GM12878 (cell line): ENCODE measurements at regions not wholly inside any gene's neighbourhood (a gene's known extent, or its start where the extent isn't known, plus 50 kb on each side); places are given as distances from the start of the nearest gene placed in this dataset.

Experiments used
- BACH1 ChIP-seq: fragments of 450-650 bp; IDR thresholded peaks from 2 replicates; pipeline ENCODE4 v1.6.1; 2017; ENCODE audit warnings: mild to moderate bottlenecking, borderline replicate concordance
- BCL11A ChIP-seq: IDR thresholded peaks from 2 replicates; pipeline ENCODE4 v1.6.1; 2011; ENCODE audit warnings: low read depth, low read length
- CEBPB ChIP-seq, 2 experiments: fragments of 150-350 bp in 1 of 2; IDR thresholded peaks; 2 replicates each; pipeline ENCODE4 v1.6.1; 2012 to 2014; ENCODE audit warnings: low read depth in 2 of 2, low read length in 2 of 2, borderline replicate concordance in 1 of 2, inconsistent platforms in 1 of 2
- IRF3 ChIP-seq: fragments of 450-650 bp; IDR thresholded peaks from 2 replicates; pipeline ENCODE4 v1.6.1; 2014; ENCODE audit warnings: mild to moderate bottlenecking
- TCF12 ChIP-seq: IDR thresholded peaks from 2 replicates; pipeline ENCODE4 v1.6.1; 2011; ENCODE audit warnings: low read depth, mild to moderate bottlenecking, low read length
- TF ChIP-seq, protein P1 (sequence below): fragments of 450-650 bp; IDR thresholded peaks from 2 replicates; pipeline ENCODE4 v1.6.1; 2017; ENCODE audit warnings: antibody characterized with exemption, mild to moderate bottlenecking, moderate library complexity
- TF ChIP-seq, protein P2 (sequence below): IDR thresholded peaks from 2 replicates; pipeline ENCODE4 v1.6.1; 2011; ENCODE audit warnings: low read depth, mild to moderate bottlenecking, low read length, moderate library complexity, borderline replicate concordance; ENCODE audit errors: extremely low read depth
- TF ChIP-seq, protein P3 (sequence below): IDR thresholded peaks from 2 replicates; pipeline ENCODE4 v1.6.1; 2012; ENCODE audit warnings: mild to moderate bottlenecking, low read depth, low read length
- TF ChIP-seq, protein P4 (sequence below), 3 experiments: IDR thresholded peaks in 2 of 3; conservative IDR thresholded peaks in 1 of 3; 2 replicates each; pipeline ENCODE4 v1.5.1; 2011; ENCODE audit warnings: low read depth in 3 of 3, low read length in 3 of 3, mild to moderate bottlenecking in 3 of 3, control low read depth in 2 of 3, moderate library complexity in 2 of 3, inconsistent platforms in 1 of 3, mixed read lengths in 1 of 3; ENCODE audit not compliant: control insufficient read depth in 2 of 3, insufficient read depth in 1 of 3; ENCODE audit errors: extremely low read depth in 1 of 3

- no peak for TF ChIP-seq TCF12
- TF ChIP-seq, protein P1, sequence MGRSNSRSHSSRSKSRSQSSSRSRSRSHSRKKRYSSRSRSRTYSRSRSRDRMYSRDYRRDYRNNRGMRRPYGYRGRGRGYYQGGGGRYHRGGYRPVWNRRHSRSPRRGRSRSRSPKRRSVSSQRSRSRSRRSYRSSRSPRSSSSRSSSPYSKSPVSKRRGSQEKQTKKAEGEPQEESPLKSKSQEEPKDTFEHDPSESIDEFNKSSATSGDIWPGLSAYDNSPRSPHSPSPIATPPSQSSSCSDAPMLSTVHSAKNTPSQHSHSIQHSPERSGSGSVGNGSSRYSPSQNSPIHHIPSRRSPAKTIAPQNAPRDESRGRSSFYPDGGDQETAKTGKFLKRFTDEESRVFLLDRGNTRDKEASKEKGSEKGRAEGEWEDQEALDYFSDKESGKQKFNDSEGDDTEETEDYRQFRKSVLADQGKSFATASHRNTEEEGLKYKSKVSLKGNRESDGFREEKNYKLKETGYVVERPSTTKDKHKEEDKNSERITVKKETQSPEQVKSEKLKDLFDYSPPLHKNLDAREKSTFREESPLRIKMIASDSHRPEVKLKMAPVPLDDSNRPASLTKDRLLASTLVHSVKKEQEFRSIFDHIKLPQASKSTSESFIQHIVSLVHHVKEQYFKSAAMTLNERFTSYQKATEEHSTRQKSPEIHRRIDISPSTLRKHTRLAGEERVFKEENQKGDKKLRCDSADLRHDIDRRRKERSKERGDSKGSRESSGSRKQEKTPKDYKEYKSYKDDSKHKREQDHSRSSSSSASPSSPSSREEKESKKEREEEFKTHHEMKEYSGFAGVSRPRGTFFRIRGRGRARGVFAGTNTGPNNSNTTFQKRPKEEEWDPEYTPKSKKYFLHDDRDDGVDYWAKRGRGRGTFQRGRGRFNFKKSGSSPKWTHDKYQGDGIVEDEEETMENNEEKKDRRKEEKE, result no peak
- no peak for TF ChIP-seq IRF3
- no peak for TF ChIP-seq CEBPB (IDR thresholded peaks at IDR 0.05; ENCODE audit: borderline replicate concordance in 1 of 2, low read depth in 2 of 2, low read length in 2 of 2)
- TF ChIP-seq BACH1, result no peak
- no peak for TF ChIP-seq BCL11A
- TF ChIP-seq, protein P2, sequence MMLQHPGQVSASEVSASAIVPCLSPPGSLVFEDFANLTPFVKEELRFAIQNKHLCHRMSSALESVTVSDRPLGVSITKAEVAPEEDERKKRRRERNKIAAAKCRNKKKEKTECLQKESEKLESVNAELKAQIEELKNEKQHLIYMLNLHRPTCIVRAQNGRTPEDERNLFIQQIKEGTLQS, result no peak
- TF ChIP-seq, protein P3, sequence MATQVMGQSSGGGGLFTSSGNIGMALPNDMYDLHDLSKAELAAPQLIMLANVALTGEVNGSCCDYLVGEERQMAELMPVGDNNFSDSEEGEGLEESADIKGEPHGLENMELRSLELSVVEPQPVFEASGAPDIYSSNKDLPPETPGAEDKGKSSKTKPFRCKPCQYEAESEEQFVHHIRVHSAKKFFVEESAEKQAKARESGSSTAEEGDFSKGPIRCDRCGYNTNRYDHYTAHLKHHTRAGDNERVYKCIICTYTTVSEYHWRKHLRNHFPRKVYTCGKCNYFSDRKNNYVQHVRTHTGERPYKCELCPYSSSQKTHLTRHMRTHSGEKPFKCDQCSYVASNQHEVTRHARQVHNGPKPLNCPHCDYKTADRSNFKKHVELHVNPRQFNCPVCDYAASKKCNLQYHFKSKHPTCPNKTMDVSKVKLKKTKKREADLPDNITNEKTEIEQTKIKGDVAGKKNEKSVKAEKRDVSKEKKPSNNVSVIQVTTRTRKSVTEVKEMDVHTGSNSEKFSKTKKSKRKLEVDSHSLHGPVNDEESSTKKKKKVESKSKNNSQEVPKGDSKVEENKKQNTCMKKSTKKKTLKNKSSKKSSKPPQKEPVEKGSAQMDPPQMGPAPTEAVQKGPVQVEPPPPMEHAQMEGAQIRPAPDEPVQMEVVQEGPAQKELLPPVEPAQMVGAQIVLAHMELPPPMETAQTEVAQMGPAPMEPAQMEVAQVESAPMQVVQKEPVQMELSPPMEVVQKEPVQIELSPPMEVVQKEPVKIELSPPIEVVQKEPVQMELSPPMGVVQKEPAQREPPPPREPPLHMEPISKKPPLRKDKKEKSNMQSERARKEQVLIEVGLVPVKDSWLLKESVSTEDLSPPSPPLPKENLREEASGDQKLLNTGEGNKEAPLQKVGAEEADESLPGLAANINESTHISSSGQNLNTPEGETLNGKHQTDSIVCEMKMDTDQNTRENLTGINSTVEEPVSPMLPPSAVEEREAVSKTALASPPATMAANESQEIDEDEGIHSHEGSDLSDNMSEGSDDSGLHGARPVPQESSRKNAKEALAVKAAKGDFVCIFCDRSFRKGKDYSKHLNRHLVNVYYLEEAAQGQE, result no peak
- TF ChIP-seq, protein P4, sequence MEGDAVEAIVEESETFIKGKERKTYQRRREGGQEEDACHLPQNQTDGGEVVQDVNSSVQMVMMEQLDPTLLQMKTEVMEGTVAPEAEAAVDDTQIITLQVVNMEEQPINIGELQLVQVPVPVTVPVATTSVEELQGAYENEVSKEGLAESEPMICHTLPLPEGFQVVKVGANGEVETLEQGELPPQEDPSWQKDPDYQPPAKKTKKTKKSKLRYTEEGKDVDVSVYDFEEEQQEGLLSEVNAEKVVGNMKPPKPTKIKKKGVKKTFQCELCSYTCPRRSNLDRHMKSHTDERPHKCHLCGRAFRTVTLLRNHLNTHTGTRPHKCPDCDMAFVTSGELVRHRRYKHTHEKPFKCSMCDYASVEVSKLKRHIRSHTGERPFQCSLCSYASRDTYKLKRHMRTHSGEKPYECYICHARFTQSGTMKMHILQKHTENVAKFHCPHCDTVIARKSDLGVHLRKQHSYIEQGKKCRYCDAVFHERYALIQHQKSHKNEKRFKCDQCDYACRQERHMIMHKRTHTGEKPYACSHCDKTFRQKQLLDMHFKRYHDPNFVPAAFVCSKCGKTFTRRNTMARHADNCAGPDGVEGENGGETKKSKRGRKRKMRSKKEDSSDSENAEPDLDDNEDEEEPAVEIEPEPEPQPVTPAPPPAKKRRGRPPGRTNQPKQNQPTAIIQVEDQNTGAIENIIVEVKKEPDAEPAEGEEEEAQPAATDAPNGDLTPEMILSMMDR (IDR thresholded peaks at IDR 0.05 in 2 of 3, conservative IDR thresholded peaks at IDR 0.05 in 1 of 3; ENCODE audit: control insufficient read depth in 2 of 3, extremely low read depth in 1 of 3, insufficient read depth in 1 of 3, low read depth in 3 of 3, low read length in 3 of 3), result no peak
Measured at GRCh38 chr5:25358919-25359318, 714.1 kb upstream of the CDH10 start.
